ENCODE measurements at regions not wholly inside any gene's neighbourhood (a gene's known extent, or its start where the extent isn't known, plus 50 kb on each side); places are given as distances from the start of the nearest gene placed in this dataset.
A peak's percentile ranks its signal among the peaks of the same experiment; 100 is the strongest.
"Not testable (repeated sequence)": the region's sequence is repeated elsewhere in the genome, so short reads cannot be mapped to it uniquely, and the experiment has no call there.

DNA sequence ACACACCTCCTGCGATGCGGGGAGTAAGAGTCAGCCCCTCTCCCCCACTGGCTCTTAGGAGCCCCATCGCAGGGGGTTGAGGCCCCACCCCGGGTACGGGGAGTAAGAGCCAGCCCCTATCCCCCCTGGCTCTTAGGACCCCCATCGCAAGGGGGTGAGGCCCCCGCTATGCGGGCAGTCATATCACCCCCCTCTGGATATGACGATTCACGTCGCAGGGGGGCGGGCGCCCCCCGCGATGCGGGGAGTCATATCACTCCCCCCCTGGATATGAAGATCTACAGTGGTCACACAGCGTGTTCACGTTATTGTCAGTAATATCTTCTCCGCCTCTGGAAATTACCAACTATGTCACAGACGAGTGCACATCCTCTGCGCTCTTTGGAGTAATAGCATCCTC is 61.1 kb downstream of the DEFB131A start:
- not testable (repeated sequence) for DNase-seq

DNA sequence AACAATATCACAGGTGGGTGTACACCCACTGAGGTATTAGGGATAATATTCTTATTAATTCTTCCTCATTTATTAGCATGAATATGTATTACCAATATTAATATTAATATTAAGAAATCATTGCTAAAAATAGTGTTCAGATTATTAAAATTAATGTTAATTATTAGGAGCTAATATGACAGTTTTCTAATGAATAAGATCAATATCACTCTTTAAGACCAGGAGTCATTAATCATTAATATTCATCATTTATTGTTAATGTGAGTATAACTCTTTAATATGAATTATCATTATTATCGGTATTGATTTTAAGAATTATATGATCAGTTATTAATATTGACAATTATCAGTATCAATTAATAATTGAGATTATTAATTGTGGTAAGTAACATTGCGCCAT is 62.5 kb downstream of the DEFB131A start:
- not testable (repeated sequence) for DNase-seq

DNA sequence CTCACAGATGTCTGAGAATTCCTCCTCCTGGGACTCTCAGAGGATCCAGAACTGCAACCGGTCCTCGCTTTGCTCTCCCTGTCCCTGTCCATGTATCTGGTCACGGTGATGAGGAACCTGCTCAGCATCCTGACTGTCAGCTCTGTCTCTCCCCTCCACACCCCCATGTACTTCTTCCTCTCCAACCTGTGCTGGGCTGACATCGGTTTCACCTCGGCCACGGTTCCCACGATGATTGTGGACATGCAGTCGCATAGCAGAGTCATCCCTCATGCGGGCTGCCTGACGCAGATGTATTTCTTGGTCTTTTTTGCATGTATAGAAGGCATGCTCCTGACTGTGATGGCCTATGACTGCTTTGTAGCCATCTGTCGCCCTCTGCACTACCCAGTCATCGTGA is 68.7 kb downstream of the DEFB131A start:
- not testable (repeated sequence) for DNase-seq

DNA sequence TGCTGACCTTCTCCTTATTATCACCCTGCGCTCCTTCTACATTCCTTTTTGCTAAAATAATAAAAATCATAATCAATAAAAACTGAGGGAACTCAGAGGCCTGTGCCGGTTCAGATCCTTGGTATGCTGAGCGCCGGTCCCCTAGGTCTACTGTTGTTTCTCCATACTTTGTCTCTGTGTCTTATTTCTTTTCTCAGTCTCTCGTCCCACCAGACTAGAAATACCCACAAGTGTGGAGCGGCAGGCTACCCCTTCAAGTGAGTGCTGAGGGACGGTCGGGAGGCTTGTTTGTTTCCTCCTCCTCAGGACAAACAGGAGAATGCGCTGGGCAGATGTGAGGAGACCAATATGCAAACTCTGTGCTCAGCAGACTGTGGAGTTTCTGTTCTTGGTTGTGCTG is 75.4 kb downstream of the DEFB131A start:
- DNase-seq = not testable (repeated sequence)

DNA sequence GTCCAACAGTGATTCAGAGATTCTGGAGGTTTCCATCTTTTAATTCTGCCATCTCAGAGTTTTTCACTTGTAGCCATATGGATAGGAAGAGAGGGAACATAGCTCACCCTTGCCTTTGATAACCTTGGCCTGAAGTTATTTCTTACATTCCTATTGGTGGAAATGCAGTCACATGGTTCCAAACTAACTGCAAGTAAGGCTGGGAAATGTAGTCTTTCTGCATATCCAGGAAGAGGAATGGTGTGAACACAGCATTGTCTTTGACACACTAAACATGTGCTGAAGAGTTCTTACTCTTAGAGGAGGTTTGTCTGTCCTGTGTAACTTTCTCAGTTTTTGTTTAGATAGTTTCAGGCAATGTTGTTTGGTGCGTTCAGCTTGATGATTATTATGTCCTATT is 78.7 kb downstream of the DEFB131A start:
- not testable (repeated sequence) for DNase-seq

DNA sequence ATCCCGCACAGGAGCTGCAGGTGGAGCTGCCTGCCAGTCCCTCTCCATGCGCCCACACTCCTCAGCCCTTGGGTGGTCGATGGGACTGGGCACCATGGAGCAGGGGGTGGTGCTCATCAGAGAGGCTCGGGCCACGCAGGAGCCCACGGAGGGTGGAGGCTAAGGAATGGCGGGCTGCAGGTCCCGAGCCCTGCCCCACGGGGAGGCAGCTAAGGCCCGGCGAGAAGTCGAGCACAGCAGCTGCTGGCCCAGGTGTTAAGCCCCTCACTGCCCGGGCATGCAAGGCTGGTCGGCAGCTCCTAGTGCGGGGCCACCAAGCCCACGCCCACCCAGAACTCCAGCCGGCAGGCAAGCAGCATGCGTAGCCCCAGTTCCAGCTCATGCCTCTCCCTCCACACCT is 80.2 kb downstream of the DEFB131A start:
- not testable (repeated sequence) for DNase-seq

DNA sequence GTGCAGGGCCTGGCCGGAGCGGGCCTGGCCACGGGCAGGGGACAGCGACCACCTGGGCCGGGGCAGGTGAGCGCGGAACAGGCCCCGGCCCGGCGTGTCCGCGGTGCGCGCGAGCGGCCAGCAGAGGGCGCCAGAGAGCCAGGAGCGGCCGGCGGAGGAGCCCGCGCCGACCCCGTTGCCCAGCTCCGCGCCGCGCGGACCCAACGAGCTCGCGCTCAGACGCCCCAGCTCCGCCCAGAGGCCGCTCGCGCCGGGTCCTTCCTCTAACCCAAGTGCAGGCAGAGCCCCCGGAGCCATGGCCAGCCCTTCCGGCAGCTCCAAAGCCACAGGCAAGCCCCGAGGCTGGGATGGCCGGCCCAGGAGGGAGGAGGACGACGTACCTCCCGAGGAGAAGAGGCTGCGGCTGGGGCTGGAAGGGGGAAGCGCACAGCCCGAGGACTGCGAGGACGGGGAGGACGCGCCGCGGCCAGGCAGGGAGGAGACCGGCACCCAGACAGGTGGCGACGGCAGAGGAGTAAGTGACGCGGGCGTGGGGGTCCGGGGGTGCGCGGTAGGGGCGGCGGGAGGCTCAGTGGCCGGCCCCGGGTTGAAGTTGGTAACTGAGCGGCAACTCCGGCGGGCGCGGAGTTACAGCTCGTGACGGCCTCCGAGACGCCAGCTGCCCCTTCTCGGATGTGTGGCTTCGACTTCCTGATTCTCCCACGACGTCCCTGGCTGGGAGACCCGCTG is 88.1 kb downstream of the DEFB131A start:
- DNase-seq = peak; percentile 3 to 82

DNA sequence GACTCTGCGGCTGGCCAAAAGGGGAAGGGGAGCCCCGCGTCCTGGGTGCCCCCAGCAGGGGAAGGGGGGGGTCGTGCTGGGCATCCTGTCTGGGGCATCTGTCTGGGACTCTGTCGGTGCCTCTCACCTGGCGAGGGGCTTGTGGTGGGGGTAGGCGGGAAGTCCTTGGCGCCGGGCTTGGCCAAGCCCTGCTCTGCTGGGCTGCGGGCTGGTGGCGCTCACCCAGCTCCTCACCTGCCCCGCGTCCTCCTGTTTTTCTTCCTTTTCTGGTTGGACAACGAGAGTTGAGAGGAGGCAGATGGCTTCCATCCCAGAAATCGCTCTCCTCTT is 88.6 kb downstream of the DEFB131A start:
- peak in 1 of 2 experiments; percentile 6 for DNase-seq

DNA sequence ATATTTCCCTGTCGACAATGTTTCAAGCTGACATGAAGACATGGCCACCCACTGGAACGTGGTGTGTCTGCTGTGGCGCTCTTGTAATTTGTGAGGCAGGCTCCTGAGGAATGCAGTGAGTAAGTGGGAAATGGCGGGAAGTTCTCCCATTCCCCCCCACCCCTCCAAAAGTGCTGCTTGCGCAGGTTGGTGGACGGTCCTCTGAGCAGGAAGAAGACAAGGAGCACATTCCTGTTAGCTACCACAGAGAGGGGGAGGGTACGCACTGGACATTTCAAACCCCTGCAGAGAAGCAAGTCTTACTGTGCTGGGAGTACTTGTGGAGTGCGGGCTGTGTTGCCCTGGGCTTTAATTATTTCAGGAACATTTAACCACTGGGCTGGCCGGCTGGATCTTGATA is 92.9 kb downstream of the DEFB131A start:
- DNase-seq = not testable (repeated sequence)

DNA sequence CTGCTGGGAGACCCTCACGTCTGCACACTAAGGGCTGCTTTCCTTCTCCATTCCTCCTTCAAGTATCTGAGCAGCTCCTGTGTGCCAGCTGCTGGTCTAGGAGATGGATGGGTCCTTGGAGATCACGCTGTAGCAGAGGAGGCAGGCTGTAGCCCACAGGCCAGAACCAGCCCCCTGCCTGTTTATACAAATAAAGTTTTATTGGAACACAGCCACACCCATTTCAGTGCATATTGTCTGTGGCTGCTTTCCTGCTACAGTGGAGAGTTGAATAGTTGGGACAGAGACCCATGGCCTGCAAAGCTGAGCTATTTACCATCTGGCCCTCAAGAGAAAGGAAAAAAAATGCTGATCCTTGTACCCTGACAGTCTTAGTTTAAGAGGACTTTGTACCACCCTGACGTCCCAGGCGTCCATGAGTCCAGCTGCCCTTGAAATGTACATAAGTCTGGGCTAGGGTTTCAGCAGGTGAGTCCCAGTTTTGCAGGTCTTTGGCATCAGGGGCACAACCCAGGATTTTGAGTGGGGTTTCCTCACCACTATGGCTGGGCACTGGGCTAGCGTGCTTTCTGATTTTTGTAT is 95.8 kb downstream of the DEFB131A start:
- DNase-seq = not testable (repeated sequence)

DNA sequence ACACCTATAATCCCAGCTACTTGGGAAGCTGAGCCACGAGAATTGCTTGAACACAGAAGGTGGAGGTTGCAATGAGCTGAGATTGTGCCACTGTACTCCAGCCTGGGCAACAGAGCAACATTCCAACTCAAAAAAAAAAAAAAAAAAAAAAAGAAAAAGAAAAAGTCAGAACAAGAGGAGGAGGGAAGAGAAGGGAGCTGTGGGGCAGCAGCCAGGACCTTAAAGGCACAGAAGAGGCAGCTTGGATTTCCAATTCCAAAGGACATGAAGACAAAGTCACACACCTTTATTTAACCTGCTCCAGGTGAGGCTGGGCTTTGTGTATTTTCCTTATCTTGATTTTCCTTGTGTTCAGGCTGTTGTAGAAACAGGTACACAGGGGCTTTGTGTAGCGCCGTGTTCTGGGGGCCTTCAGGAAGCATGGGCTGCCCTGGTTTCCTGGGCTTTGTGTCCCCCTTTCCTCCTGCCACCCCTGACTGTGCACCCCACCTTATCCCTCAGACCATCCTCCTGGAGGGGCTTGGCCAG is 97.2 kb downstream of the DEFB131A start:
- not testable (repeated sequence) for DNase-seq

DNA sequence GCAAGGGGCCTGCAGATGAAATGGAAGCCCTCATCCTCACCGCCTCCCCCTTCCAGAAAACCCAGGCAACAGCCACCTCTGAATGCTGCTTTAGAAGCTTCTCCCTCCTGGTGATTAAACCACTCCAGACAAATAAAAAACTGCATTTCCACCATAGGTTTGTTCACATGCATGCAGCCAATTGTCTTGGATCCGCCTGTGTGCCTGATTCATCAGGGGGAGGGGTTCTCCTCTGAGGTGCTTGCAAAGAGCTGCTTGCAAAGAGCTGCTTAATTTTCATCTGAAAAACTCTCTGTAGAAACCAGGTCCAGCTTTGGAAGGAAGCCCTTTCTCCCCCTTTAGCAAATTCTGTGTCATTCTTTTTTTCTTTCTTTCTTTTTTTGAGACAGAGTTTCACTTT is 100.6 kb downstream of the DEFB131A start:
- DNase-seq = not testable (repeated sequence)

DNA sequence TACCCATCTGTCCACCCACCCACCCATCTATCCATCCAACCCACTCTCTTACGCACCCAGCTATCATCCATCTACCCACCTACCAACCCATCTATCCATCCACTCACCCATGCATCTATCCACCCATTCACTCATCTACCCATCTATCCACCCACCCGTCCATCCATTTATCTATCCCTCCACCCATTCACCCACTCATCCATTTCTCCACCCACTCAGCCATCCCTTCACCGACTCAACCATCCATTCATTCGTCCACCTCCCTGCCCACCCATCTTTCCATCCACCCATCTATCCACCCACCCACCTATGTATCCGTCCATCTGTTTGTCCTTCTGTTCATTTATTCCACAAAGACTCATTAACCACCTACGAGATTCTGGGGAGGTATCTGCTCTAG is 103.3 kb downstream of the DEFB131A start:
- DNase-seq = not testable (repeated sequence)

DNA sequence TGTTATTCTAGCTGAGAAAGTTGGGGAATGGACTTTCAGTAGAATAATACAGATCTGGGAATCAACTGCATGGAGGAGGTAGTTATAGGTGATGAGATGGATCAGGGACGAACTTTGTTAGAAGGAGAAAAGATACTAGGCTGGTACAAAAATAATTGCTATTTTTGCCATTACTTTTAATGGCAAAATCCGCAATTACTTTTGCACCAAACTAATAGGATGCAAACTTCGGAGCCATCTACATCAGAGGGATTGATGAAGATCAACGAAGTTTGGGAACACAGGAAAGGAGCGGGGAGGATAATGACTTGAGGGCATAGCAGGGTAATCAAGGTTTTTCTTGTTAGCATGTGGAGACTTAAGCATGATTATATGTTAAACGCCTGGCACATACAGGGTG is 111.9 kb downstream of the DEFB131A start:
- DNase-seq = not testable (repeated sequence)

DNA sequence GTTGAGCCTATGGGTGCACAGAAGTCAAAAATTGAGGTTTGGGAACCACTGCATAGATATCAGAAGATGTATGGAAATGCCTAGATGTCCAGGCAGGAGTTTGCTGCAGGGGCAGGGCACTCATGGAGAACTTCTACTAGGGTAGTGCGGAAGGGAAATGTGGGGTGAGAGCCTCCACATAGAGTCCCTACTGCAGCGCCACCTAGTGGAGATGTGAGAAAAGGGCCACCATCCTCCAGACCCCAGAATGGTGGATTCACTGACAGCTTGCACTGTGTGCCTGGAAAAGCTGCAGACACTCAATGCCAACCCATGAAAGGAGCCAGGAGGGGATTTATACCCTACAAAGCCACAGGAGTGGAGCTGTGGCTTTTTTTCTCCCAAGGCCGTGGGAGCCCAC is 133.7 kb downstream of the DEFB131A start:
- not testable (repeated sequence) for DNase-seq

DNA sequence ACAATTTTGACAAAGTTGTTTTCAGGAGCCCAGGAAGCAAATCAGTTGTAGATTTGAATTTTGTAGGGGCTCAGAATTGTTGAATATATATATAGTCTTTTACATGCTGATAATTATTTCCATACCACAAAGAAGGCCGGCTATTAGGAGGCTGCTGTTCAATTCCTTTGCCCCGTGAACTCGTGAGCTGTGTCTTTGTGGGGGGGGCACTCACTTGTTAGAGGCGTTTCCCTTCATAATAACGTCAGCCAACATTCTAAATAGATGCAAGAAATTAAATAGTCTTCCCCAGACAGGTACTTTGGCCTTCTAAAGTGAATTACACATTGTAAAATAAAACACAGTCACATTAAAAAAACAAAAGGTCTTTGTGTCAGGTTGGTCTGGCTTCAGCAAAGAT is 138.7 kb downstream of the DEFB131A start:
- peak in 1 of 2 experiments; percentile 2 for DNase-seq

DNA sequence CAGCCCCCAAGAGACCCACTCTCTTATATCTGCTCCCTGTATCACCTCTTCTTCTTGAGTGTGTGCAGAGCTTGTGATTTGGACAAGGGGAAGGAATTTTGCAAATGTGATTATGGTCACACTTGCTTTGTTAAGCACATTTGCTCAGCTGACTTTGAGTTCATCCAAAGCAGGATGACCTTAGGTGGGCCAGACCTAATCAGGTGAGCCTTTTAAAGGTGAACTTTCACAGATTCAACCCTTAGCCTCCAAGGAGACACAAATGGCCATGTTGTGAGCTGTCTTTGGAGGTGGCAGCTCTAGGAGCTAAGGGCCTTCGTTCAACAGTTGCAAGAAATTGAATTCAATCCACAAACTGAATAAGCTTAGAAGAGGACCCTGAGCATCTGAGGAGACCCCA is 147.8 kb downstream of the DEFB131A start:
- DNase-seq = no peak

DNA sequence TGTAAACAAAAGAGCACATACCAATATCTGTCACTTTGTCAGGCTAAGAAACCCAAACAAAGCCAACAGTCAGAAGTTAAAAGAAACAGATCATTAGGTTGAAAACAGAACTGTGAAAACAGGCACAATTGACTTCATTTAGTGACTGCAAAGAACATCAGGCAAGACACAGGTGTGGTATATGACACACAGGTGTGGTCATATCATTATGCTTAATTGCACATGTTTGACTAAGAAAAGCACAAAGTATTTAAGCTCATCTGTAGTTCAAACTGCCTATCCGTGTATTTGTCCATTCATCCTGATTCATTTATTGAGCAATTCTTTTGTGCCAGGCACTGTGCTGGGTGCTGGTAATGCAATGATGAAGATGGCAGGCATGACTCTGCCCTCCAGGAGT is 150.7 kb downstream of the DEFB131A start:
- DNase-seq = no peak

DNA sequence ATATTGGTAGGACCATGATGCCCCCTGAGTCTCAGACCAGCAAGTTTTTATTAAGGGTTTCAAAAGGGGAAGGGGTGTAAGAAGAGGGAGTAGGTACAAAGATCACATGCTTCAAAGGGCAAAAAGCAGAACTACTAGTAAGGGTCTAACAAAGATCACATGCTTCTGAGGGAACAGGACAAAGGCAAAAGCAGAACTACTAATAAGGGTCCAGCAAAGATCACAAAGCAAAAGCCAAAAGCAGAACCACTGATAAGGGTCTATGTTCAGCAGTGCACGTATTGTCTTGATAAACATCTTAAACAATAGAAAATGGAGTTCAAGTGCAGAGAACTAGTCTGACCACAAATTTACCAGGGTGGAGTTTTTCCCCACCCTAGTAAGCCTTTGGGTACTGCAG is 151.3 kb downstream of the DEFB131A start:
- not testable (repeated sequence) for DNase-seq

DNA sequence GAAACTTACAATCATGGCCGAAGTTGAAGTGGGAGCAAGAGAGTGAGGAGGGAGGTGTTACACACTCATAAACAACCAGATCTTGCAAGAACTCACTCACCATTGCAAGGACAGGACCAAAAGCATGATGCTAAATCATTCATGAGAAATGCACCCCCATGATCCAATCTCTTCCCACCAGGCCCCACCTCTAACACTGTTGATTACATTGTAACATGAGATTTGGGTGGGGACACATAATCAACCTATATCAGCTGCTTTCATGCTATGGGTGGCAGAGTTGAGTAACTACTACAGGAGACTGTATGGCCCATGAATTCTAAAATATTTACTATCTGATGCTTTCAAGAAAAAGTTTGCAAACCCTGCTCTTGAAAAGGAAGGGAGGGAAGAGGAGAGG is 155.1 kb downstream of the DEFB131A start:
- DNase-seq = no peak

DNA sequence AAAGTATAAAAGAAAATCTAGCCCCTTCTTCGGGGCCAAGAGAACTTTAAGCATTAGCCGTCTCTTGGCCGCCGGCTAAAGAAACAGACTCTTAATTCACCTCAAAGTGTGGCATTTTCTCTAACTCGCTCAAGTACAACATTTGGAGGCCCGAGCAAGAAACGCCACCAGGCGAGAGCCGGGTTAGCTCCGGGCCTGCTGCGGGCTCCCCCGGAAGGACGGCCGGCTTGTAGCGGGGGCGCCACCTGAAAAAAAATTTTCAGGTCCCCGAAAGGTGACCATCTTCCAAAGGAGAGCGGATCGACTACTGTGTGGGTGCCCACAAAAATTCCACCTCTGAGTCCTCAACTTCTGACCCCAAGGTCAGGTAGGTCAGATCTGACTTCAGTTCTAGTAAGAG is 156.0 kb downstream of the DEFB131A start:
- no peak for DNase-seq

DNA sequence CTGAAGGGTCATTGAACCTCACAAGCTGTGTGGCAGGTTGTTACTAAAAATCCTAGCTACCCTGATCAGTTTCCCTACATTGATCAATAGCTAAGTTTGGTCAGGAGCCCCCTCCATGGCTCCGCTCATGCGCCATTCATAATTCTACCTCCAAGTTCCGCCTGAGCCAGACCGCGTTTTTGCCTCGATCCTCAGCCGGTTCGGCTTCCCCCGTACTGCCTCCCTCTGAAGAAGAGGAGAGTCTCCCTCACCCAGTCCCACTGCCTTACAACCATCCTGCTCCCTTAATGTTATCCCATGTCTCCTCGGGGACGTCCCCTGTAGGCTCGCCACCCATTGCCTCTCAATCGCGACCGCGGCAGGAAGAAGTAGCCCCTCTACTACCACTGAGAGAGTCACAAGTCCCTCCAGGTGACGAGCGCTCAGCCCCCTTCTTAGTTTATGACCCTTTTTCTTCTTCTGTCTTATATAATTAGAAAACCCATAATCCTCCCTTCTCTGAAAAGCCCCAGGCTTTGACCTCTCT is 158.2 kb downstream of the DEFB131A start:
- no peak for DNase-seq

DNA sequence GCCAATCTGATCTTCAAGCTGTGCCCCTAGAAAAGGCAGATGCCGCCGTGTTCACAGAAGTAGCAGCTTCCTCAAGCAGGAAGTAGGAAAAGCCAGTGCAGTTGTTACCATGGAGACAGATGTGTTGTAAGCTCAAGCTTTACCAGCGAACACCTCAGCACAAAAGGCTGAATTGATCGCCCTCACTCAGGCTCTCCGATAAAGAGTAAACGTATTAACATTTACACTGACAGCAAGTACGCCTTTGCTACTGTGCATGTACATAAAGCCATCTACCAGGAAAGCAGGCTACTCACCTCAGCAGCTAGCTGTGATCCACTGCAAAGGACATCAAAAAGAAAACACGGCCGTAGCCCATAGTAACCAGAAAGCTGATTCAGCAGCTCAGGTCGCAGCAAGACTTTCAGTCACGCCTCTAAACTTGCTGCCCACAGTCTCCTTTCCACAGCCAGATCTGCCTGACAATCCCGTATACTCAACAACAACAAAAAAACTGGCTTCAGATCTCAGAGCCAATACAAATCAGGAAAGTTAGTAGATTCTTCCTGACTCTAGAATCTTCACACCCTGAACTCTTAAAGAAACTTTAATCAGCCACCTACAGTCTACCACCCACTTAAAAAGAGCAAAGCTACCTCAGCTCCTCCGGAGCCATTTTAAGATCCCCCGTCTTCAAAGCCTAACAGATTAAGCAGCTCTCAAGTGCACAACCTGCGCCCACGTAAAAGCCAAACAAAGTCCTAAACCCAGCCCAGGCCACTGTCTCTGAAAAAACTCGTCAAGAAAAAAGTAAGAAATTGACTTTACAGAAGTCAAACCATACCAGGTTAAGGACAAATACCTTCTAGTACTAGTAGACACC is 160.0 kb downstream of the DEFB131A start:
- not testable (repeated sequence) for DNase-seq

DNA sequence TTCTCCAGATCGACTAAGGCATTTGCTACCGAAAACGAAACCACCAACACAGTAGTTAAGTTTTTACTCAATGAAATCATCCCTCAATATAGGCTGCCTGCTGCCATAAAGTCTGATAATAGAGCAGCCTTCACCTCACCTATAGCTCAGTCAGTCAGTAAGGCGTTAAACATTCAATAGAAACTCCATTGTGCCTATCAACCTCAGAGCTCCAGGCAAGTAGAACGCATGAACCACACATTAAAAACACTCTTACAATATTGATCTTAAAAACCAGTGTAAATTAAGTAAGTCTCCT is 160.6 kb downstream of the DEFB131A start:
- not testable (repeated sequence) for DNase-seq

Data from NCI-H526 (cell line).